Panc1 (cell line): ENCODE measurements at regions not wholly inside any gene's neighbourhood (a gene's known extent, or its start where the extent isn't known, plus 50 kb on each side); places are given as distances from the start of the nearest gene placed in this dataset.
"Not testable (repeated sequence)": the region's sequence is repeated elsewhere in the genome, so short reads cannot be mapped to it uniquely, and the experiment has no call there.

Experiments used
- ATAC-seq: fragments of 200-7000 bp; cut with Tn5 transposase; 2 replicates; pipeline ENCODE4 v1.9.1; 2020; ENCODE audit warnings: mild to moderate bottlenecking, moderate library complexity
- BruUV-seq: library from RNA; stranded (reverse); fragments of 400-500 nt; replicated peaks from 2 replicates; lab custom pipeline; 2021; lab: Mats Ljungman, UMichigan
- CTCF ChIA-PET: fragments of 300-600 bp; sonication (Branson Sonifier 250); formaldehyde crosslinking; loops from one replicate; lab custom pipeline; 2022; ENCODE audit warnings: antibody characterized with exemption; lab: Charles Lee
- POLR2A ChIA-PET: fragments of 300-600 bp; sonication (Branson Sonifier 250); formaldehyde crosslinking; loops from one replicate; lab custom pipeline; 2022; ENCODE audit warnings: antibody characterized with exemption; lab: Charles Lee
- DNase-seq: peaks from one replicate; pipeline ENCODE4 v3.0.0-alpha.2; 2010; ENCODE audit warnings: low read depth, low spot score
- H3K27ac ChIP-seq: 2 replicates; pipeline ENCODE4 v1.5.1; 2011; ENCODE audit warnings: mild to moderate bottlenecking, low read length, inconsistent platforms
- H3K27me3 ChIP-seq: fragments of 200-500 bp; sonication (Bioruptor generic); 2 replicates; pipeline ENCODE4 v1.6.0; 2014; ENCODE audit warnings: low read length, inconsistent platforms; ENCODE audit not compliant: control insufficient read depth, insufficient read depth
- H3K36me3 ChIP-seq: fragments of 200-500 bp; sonication (Bioruptor generic); 2 replicates; pipeline ENCODE4 v1.5.1; 2014; ENCODE audit warnings: inconsistent platforms, mild to moderate bottlenecking, low read length, moderate library complexity; ENCODE audit not compliant: control insufficient read depth, insufficient read depth
- H3K4me1 ChIP-seq: 2 replicates; pipeline ENCODE4 v1.5.1; 2011; ENCODE audit warnings: inconsistent platforms, mild to moderate bottlenecking, low read length, moderate library complexity; ENCODE audit not compliant: control insufficient read depth, insufficient read depth
- H3K4me3 ChIP-seq, 2 experiments: 2 replicates each; pipeline ENCODE4 v1.5.1; 2011 to 2012; ENCODE audit warnings: low read depth in 2 of 2, low read length in 2 of 2, mild to moderate bottlenecking in 2 of 2, inconsistent platforms in 1 of 2, moderate library complexity in 1 of 2
- H3K9me3 ChIP-seq: fragments of 200-500 bp; sonication (Bioruptor generic); 2 replicates; pipeline ENCODE4 v1.5.1; 2014; ENCODE audit warnings: low read depth, mild to moderate bottlenecking, inconsistent platforms, low read length, moderate library complexity; ENCODE audit not compliant: control insufficient read depth, insufficient read depth
- POLR2AphosphoS5 ChIP-seq: IDR thresholded peaks from 2 replicates; pipeline ENCODE4 v1.6.1; 2012; ENCODE audit warnings: mild to moderate bottlenecking, low read depth, low read length, moderate library complexity
- SIN3A ChIP-seq: IDR thresholded peaks from 2 replicates; pipeline ENCODE4 v1.6.1; 2012; ENCODE audit warnings: low read depth, mild to moderate bottlenecking, low read length, moderate library complexity, borderline replicate concordance; ENCODE audit not compliant: insufficient read depth
- TCF7L2 ChIP-seq: IDR thresholded peaks from 2 replicates; pipeline ENCODE4 v1.6.1; 2011; ENCODE audit warnings: mild to moderate bottlenecking, low read depth, low read length, inconsistent platforms
- in situ Hi-C: cut with HindIII; loops from 2 replicates; pipeline ENCODE4 v1.10.0; 2016; ENCODE audit warnings: low sequenced_read_pairs, low pct_unique_long_range_greater_than_20kb
- intact Hi-C: fragments of 100-400 bp; cut with micrococcal nuclease; formaldehyde crosslinking; loops from one replicate; pipeline ENCODE4 v1.10.0; 2022; ENCODE audit not compliant: unreplicated experiment
- TF ChIP-seq, protein P1 (sequence below): fragments of 450-650 bp; IDR thresholded peaks from 2 replicates; pipeline ENCODE4 v1.5.1; 2017; ENCODE audit warnings: mild to moderate bottlenecking
- TF ChIP-seq, protein P2 (sequence below), 2 experiments: IDR thresholded peaks; 2 replicates each; pipeline ENCODE4 v1.6.1; 2011 to 2012; ENCODE audit warnings: low read depth in 2 of 2, control low read depth in 1 of 2, low read length in 1 of 2, mild to moderate bottlenecking in 1 of 2, moderate library complexity in 1 of 2; ENCODE audit not compliant: insufficient read depth in 1 of 2

DNA sequence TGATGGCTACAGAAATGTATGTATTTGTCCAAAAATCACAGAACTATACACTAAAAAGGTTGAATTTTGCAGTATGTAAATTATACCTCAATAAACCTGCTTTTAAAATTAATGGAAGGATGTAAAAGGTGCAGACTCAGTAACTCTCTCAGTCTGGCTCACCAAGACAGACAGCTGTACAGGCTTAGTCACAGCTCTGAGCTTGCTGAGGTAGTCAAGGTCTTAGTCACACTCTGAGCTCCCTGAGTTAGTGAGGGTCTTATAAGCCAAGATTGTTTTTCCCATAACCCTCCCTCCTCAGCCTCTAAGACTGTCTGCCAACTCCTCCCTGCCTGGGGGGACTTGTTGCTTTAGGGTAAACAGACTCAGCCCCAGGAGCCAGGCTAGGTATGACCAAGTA lies 59.3 kb upstream of the IZUMO1R start:
- H3K27ac ChIP-seq, result no peak overlapping the region
- no peaks in the 10 kb centered on the region for H3K36me3 ChIP-seq
- CTCF ChIA-PET, result no interaction called here
- no TSS peak for BruUV-seq
- intact Hi-C loops (no loop called here), in situ Hi-C loops (no loop called here)
- TF ChIP-seq SIN3A (no peak), TCF7L2 (no peak)
- TF ChIP-seq, protein P1, sequence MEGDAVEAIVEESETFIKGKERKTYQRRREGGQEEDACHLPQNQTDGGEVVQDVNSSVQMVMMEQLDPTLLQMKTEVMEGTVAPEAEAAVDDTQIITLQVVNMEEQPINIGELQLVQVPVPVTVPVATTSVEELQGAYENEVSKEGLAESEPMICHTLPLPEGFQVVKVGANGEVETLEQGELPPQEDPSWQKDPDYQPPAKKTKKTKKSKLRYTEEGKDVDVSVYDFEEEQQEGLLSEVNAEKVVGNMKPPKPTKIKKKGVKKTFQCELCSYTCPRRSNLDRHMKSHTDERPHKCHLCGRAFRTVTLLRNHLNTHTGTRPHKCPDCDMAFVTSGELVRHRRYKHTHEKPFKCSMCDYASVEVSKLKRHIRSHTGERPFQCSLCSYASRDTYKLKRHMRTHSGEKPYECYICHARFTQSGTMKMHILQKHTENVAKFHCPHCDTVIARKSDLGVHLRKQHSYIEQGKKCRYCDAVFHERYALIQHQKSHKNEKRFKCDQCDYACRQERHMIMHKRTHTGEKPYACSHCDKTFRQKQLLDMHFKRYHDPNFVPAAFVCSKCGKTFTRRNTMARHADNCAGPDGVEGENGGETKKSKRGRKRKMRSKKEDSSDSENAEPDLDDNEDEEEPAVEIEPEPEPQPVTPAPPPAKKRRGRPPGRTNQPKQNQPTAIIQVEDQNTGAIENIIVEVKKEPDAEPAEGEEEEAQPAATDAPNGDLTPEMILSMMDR, result no peak
- H3K4me3 ChIP-seq, result no peak overlapping the region
- ATAC-seq (no peak), DNase-seq (no peak)
- no peaks in the 10 kb centered on the region; the same call in 1 of the 2 replicates for H3K27me3 ChIP-seq
- POLR2A ChIA-PET, result no interaction called here
- no peaks in the 10 kb centered on the region for H3K4me1 ChIP-seq
- no peaks in the 10 kb centered on the region for H3K9me3 ChIP-seq

DNA sequence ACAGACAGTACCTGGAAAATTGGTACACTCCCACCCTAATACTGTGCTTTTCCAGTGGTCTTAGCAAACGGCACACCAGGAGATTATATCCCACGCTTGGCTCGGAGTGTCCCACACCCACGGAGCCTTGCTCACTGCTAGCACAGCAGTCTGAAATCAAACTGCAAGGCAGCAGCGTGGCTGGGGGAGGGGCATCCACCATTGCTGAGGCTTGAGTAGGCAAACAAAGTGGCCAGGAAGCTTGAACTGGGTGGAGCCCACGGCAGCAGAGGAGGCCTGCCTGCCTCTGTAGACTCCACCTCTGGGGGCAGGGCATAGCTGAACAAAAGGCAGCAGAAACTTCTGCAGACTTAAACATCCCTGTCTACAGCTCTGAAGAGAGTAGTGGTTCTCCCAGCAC lies 56.1 kb upstream of the IZUMO1R start:
- H3K4me1 ChIP-seq, intact Hi-C loops, BruUV-seq, H3K36me3 ChIP-seq, POLR2A ChIA-PET, CTCF ChIA-PET, H3K9me3 ChIP-seq, H3K27ac ChIP-seq, DNase-seq, H3K4me3 ChIP-seq, in situ Hi-C loops, ATAC-seq, H3K27me3 ChIP-seq: not testable (repeated sequence)

DNA sequence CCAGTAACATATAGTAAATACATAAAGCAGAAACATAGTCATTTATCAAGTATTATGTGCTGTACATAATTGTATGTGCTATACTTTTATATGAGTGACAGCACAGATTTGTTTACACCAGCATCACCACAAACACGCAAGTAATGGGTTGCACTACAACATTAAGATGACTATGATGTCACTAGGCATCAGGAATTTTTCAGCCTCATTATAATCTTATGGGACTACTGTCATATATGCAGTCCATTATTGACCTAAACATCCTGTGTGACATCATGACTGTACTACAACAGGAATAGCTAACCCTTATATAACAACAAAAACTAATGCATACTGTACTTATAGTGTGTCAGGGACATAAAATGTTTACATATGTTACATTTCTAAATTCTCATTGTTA lies 50.2 kb upstream of the IZUMO1R start:
- ATAC-seq, result no peak
- no peaks in the 10 kb centered on the region for H3K9me3 ChIP-seq
- BruUV-seq, result no TSS peak
- no peaks in the 10 kb centered on the region for H3K4me1 ChIP-seq
- DNase-seq, result no peak
- intact Hi-C loops (no loop called here), in situ Hi-C loops (no loop called here)
- no peaks in the 10 kb centered on the region for H3K27me3 ChIP-seq
- H3K27ac ChIP-seq, result no peak overlapping the region
- TF ChIP-seq, protein P1, result no peak
- TF ChIP-seq TCF7L2, result no peak
- no peak for TF ChIP-seq SIN3A
- TF ChIP-seq POLR2AphosphoS5, result no peak
- TF ChIP-seq, protein P2, sequence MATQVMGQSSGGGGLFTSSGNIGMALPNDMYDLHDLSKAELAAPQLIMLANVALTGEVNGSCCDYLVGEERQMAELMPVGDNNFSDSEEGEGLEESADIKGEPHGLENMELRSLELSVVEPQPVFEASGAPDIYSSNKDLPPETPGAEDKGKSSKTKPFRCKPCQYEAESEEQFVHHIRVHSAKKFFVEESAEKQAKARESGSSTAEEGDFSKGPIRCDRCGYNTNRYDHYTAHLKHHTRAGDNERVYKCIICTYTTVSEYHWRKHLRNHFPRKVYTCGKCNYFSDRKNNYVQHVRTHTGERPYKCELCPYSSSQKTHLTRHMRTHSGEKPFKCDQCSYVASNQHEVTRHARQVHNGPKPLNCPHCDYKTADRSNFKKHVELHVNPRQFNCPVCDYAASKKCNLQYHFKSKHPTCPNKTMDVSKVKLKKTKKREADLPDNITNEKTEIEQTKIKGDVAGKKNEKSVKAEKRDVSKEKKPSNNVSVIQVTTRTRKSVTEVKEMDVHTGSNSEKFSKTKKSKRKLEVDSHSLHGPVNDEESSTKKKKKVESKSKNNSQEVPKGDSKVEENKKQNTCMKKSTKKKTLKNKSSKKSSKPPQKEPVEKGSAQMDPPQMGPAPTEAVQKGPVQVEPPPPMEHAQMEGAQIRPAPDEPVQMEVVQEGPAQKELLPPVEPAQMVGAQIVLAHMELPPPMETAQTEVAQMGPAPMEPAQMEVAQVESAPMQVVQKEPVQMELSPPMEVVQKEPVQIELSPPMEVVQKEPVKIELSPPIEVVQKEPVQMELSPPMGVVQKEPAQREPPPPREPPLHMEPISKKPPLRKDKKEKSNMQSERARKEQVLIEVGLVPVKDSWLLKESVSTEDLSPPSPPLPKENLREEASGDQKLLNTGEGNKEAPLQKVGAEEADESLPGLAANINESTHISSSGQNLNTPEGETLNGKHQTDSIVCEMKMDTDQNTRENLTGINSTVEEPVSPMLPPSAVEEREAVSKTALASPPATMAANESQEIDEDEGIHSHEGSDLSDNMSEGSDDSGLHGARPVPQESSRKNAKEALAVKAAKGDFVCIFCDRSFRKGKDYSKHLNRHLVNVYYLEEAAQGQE (IDR thresholded peaks at IDR 0.05; ENCODE audit: insufficient read depth in 1 of 2, low read depth in 2 of 2, low read length in 1 of 2), result no peak
- ChIA-PET CTCF (no interaction called here), POLR2A (no interaction called here)
- H3K4me3 ChIP-seq, result no peak overlapping the region
- H3K36me3 ChIP-seq, result no peaks in the 10 kb centered on the region
